Activated CD4-positive, alpha-beta memory T cell treated with anti-CD3 and anti-CD28 coated beads for 36 hours (primary cell): ENCODE measurements at regions not wholly inside any gene's neighbourhood (a gene's known extent, or its start where the extent isn't known, plus 50 kb on each side); places are given as distances from the start of the nearest gene placed in this dataset.
"Not testable (repeated sequence)": the region's sequence is repeated elsewhere in the genome, so short reads cannot be mapped to it uniquely, and the experiment has no call there.

ENCODE experiments used
- CTCF ChIA-PET: fragments of 350-600 bp; sonication (Branson Sonifier 250); formaldehyde crosslinking; loops from one replicate; lab custom pipeline; 2021; ENCODE audit warnings: antibody characterized with exemption, inconsistent platforms; lab: Charles Lee
- POLR2A ChIA-PET: fragments of 350-600 bp; sonication (Branson Sonifier 250); formaldehyde crosslinking; loops from one replicate; lab custom pipeline; 2021; ENCODE audit warnings: antibody characterized with exemption; lab: Charles Lee
- DNase-seq: peaks from one replicate; pipeline ENCODE4 v3.0.0-alpha.2; 2020
- H3K27ac Mint-ChIP-seq: one replicate; pipeline ENCODE4 v1.8.0; 2021; ENCODE audit warnings: mixed read lengths
- H3K27me3 Mint-ChIP-seq: one replicate; pipeline ENCODE4 v1.8.0; 2021; ENCODE audit warnings: mixed read lengths
- H3K36me3 Mint-ChIP-seq: one replicate; pipeline ENCODE4 v1.8.0; 2021; ENCODE audit warnings: mixed read lengths
- H3K4me1 Mint-ChIP-seq: one replicate; pipeline ENCODE4 v1.8.0; 2021; ENCODE audit warnings: low read depth, mixed read lengths
- H3K4me3 Mint-ChIP-seq: one replicate; pipeline ENCODE4 v1.8.0; 2021; ENCODE audit warnings: mild to moderate bottlenecking, mixed read lengths
- H3K9me3 Mint-ChIP-seq: one replicate; pipeline ENCODE4 v1.8.0; 2021; ENCODE audit warnings: mixed read lengths
- intact Hi-C: fragments of 100-400 bp; cut with micrococcal nuclease; formaldehyde crosslinking; loops from one replicate; pipeline ENCODE4 v1.15.1; 2023

DNA sequence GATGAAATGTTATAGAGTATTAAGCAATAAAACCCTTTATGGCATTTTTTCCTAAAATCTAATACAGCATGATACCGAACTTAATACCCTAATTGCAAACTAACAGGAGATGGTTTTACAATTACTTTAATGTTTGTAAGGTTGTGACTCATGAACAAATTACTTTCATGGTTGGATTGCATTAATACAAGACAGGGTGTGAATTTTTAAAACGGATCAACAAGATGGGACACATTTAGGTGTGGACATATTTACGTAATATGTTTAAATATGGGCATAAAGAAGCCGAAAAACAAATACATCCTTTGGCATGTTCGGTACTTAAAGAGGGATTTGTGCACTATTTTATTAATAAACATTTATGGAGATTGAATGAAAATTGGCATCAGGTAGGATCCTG is 168.3 kb upstream of the SPRY2 start:
- intact Hi-C loops, result no loop called here
- CTCF ChIA-PET, result no interaction called here
- H3K27me3 Mint-ChIP-seq, result no peaks in the 10 kb centered on the region
- DNase-seq, result no peak
- H3K4me1 Mint-ChIP-seq, result no peaks in the 10 kb centered on the region
- H3K36me3 Mint-ChIP-seq, result no peaks in the 10 kb centered on the region
- POLR2A ChIA-PET, result no interaction called here
- H3K4me3 Mint-ChIP-seq, result no peak overlapping the region
- H3K9me3 Mint-ChIP-seq, result peaks cover 14% of the 10 kb centered on the region
- H3K27ac Mint-ChIP-seq, result no peak overlapping the region

DNA sequence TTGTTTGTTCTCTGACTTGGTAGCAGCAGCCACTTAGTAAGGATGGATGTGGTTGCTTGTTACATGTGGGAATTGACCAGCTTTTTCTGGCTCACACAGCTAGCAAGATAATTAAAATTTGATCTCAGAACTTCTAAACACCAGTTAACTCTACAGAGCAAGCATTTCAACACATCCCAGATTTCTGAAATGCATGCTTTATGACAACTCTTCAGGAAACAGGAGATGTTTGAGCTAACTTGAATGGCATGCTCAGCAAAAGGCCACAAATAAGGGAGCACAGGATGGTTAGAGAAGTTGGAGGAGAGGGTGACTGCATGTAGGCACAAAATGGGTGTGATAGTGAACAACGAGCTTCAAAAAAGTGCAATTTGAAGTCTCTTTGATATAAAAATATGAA is 167.1 kb upstream of the SPRY2 start:
- POLR2A ChIA-PET, result interaction anchor here (0.6 kb wide), 1 partner anchor 550 kb away, joined by 3 read pairs; no protein-coding TSS in a partner anchor
- CTCF ChIA-PET, result no interaction called here
- H3K4me3 Mint-ChIP-seq, result no peak overlapping the region
- H3K4me1 Mint-ChIP-seq, result no peaks in the 10 kb centered on the region
- peaks cover 14% of the 10 kb centered on the region for H3K9me3 Mint-ChIP-seq
- H3K27me3 Mint-ChIP-seq, result no peaks in the 10 kb centered on the region
- no peaks in the 10 kb centered on the region for H3K36me3 Mint-ChIP-seq
- intact Hi-C loops, result no loop called here
- H3K27ac Mint-ChIP-seq, result no peak overlapping the region
- DNase-seq, result no peak

DNA sequence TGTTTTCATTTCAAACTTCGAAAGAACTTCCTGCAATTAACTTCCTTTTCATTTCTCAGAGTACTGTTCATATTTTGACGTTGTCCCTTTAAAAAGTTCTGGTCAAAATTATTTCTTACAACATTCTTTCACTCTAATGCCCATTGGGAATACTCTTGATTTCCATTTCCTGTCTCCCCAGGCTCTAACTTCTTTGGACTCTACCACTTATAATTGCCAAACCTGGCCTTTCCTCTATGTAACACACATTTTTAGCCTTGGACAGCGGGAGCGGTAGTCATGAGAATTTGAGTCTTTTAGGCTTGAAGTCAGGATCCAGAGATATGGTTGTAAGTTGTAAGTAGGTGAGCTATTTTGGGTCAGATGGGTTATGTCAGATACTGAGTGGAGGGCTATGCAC is 163.5 kb upstream of the SPRY2 start:
- ChIA-PET CTCF (no interaction called here), POLR2A (no interaction called here)
- H3K9me3 Mint-ChIP-seq, result peaks cover 14% of the 10 kb centered on the region
- H3K27ac Mint-ChIP-seq, result no peak overlapping the region
- DNase-seq, result no peak
- H3K36me3 Mint-ChIP-seq, result no peaks in the 10 kb centered on the region
- H3K4me1 Mint-ChIP-seq, result no peaks in the 10 kb centered on the region
- no peaks in the 10 kb centered on the region for H3K27me3 Mint-ChIP-seq
- intact Hi-C loops, result no loop called here
- H3K4me3 Mint-ChIP-seq, result no peak overlapping the region

DNA sequence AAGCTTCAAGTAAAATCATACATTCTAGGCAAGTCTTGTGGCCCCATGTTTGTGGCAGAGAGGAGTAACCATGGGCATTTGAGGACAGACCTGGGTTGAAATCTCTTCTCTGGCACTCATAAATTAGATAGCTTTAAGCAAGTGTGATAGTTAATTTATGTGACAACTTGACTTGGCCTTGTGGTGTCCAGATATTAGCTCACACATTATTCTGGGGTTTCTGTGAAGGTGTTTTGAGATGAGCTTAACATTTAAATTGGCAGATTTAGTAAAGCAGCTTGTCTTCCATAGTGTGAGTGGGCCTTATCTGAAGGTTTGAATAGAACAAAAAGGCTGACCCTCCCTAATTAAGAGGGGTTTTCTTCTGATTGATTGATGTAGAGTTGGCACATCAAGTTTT is 161.4 kb upstream of the SPRY2 start:
- H3K4me3 Mint-ChIP-seq, result no peak overlapping the region
- intact Hi-C loops, result no loop called here
- H3K4me1 Mint-ChIP-seq, result no peaks in the 10 kb centered on the region
- ChIA-PET POLR2A (no interaction called here), CTCF (interaction anchor here (1.3 kb wide), 1 partner anchor 66 kb away, joined by 3 read pairs; no protein-coding TSS in a partner anchor)
- H3K9me3 Mint-ChIP-seq, result peaks cover 14% of the 10 kb centered on the region
- H3K27ac Mint-ChIP-seq, result no peak overlapping the region
- H3K36me3 Mint-ChIP-seq, result no peaks in the 10 kb centered on the region
- no peak for DNase-seq
- no peaks in the 10 kb centered on the region for H3K27me3 Mint-ChIP-seq

DNA sequence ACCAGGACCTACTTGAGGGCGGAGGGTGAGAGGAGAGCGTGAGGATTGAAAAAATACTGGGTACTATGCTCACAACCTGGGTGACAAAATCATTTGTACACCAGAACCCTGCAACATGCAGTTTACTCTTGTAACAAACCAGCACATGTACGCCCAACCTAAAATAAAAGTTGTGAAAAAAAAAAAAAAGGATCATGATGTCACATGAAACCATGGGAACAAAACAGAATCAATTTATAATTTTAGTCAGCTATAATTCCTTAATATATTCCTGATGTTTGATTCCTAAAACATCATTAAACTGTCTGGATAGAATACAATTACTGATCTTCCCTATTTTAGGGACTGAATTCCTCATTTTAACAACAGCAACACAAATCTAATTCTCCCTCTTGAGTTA is 160.6 kb upstream of the SPRY2 start:
- CTCF ChIA-PET, result interaction anchor here (1.3 kb wide), 1 partner anchor 65 kb away, joined by 3 read pairs; no protein-coding TSS in a partner anchor
- Mint-ChIP-seq H3K36me3 (no peaks in the 10 kb centered on the region), H3K27ac (no peak overlapping the region), H3K4me1 (no peaks in the 10 kb centered on the region), H3K4me3 (no peak overlapping the region), H3K27me3 (no peaks in the 10 kb centered on the region), H3K9me3 (peaks cover 14% of the 10 kb centered on the region)
- intact Hi-C loops, result no loop called here
- no peak for DNase-seq
- POLR2A ChIA-PET, result no interaction called here

DNA sequence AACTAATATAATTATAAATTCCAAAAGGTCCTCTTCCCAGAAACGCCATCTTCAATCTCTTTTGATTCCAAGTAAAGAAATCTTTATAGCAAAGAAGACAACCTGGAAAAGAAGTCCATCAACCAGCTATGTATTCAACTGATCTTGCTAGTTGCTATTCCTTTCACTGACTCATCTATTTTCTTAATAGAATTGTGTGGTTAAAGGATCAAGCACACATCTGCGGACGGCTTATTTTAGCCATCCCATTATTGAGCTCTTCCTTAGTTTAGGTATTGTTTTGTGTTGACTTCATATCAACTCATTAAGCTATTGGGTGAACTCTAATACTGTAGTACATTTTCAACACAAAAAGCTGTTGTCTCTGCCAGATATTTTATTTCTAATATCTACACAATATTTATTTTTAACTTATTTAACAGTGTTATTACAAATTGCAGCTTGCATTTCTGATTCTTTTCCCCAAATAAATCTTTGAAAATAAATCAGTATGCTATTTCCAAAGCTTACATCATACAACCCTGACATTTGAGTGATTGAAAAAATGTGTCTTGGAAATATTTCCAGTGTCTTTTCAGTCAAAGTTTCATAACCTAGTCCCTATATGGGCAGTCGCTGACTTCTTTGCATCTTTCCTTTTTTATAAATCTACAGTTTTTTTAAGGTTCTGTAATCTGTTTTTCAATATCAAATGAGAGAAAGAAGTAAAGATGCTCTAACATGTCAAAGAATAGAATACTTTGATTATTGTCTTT is 158.8 kb upstream of the SPRY2 start:
- Mint-ChIP-seq H3K4me1 (no peaks in the 10 kb centered on the region), H3K27me3 (no peaks in the 10 kb centered on the region), H3K27ac (no peak overlapping the region), H3K4me3 (no peak overlapping the region), H3K9me3 (peaks cover 3% of the 10 kb centered on the region), H3K36me3 (no peaks in the 10 kb centered on the region)
- intact Hi-C loops, result no loop called here
- no peak for DNase-seq
- POLR2A ChIA-PET, result no interaction called here
- CTCF ChIA-PET, result no interaction called here

DNA sequence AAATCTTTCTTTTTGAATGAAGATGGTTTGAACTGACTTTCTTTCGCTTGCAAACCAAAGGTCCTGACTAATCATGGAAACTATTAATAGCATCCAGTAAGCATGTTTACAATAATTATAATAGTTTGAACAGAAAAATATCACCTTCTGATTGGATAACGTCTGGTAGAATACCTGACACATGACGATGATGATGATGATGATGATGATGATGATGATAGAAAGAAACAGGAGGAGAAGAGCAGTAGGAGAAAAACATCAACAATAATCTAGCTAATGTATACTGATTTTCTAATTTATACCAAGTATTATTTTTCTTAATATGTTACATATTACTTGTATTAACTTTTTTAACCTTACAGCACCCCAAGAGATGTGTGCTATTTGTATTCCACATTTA is 157.5 kb upstream of the SPRY2 start:
- DNase-seq, result no peak
- Mint-ChIP-seq H3K36me3 (no peaks in the 10 kb centered on the region), H3K9me3 (no peaks in the 10 kb centered on the region), H3K4me3 (no peak overlapping the region), H3K27me3 (no peaks in the 10 kb centered on the region), H3K27ac (no peak overlapping the region), H3K4me1 (no peaks in the 10 kb centered on the region)
- POLR2A ChIA-PET, result no interaction called here
- CTCF ChIA-PET, result no interaction called here
- intact Hi-C loops, result no loop called here

DNA sequence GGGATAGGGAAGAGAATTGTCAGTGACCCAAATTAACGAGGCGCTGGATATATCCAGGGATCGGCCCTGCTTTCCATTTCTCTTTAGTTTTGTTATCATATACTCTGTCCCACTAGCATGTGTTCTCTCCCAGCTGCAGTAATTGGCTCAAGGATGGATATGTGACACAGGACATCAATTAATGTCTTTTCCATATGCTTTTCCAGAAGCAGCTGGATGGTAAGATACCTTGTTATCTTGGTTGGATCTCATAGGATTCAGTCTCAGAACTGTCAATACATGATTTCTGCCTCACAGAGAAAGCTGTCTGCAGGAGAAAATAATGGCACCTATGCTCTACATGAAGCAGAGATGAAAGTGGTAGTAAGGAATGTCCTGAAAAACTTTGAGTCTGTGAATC is 157.1 kb upstream of the SPRY2 start:
- no peak for DNase-seq
- Mint-ChIP-seq H3K9me3 (no peaks in the 10 kb centered on the region), H3K4me3 (no peak overlapping the region), H3K4me1 (no peaks in the 10 kb centered on the region), H3K36me3 (no peaks in the 10 kb centered on the region), H3K27me3 (no peaks in the 10 kb centered on the region), H3K27ac (no peak overlapping the region)
- ChIA-PET CTCF (no interaction called here), POLR2A (no interaction called here)
- intact Hi-C loops, result no loop called here

DNA sequence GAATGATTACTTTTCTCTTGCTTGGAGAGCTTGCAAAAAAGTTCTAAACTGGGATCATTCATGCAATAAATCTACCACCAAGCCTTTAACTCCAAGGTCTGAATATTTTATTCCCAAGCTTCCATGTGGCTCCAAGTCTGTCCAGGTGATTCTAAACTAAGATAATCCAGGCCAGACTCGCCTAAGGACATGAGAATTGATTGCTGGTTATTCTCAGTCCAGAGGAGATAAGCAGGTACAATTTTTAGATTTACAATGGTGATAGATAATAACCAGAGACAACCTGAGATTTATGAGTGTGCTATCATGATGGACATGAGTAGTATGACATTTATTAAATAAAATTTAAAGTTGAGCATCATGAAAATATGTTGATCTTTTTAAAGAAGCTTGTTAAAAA is 156.5 kb upstream of the SPRY2 start:
- H3K36me3 Mint-ChIP-seq, result no peaks in the 10 kb centered on the region
- no peaks in the 10 kb centered on the region for H3K9me3 Mint-ChIP-seq

DNA sequence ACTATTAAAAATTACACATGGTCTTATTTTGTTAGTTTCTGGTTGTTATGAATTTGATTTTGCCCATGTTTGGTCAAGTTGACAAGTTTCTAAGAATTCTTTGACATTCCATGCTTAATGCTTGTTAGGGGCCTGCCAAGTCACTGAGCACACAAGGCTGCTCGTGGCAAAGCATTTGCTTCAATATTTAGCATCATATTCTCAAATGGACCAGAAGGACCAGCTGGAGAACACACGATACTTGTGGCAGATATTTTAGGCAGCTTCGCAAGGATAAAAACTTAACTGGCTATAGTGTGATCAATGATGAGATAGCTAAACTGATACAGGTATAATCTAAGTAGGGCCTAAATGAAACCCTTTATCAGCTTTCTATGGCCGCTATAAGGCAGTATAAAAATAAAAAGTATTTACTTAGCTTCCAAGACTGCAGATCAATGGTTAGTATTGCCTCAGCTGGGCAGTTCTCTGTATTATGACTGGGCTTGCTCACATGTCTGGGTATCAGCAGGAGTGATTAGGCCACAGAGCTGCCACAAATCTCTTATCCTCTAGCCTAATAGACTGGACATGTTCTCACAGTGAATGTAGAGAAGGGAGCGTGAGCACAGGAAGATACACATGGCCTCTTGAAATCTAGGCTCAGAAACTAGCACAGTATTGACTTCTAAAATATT is 155.9 kb upstream of the SPRY2 start:
- Mint-ChIP-seq H3K4me3 (no peak overlapping the region), H3K36me3 (no peaks in the 10 kb centered on the region), H3K4me1 (no peaks in the 10 kb centered on the region), H3K27me3 (no peaks in the 10 kb centered on the region), H3K27ac (no peak overlapping the region), H3K9me3 (no peaks in the 10 kb centered on the region)
- DNase-seq, result no peak
- intact Hi-C loops, result no loop called here
- ChIA-PET CTCF (no interaction called here), POLR2A (no interaction called here)

More for the DNA sequence above, 156.5 kb upstream of the SPRY2 start:
- H3K27me3 Mint-ChIP-seq, result no peaks in the 10 kb centered on the region
- DNase-seq, result no peak
- no peak overlapping the region for H3K4me3 Mint-ChIP-seq
- ChIA-PET POLR2A (no interaction called here), CTCF (no interaction called here)
- H3K27ac Mint-ChIP-seq, result no peak overlapping the region
- intact Hi-C loops, result no loop called here
- no peaks in the 10 kb centered on the region for H3K4me1 Mint-ChIP-seq

DNA sequence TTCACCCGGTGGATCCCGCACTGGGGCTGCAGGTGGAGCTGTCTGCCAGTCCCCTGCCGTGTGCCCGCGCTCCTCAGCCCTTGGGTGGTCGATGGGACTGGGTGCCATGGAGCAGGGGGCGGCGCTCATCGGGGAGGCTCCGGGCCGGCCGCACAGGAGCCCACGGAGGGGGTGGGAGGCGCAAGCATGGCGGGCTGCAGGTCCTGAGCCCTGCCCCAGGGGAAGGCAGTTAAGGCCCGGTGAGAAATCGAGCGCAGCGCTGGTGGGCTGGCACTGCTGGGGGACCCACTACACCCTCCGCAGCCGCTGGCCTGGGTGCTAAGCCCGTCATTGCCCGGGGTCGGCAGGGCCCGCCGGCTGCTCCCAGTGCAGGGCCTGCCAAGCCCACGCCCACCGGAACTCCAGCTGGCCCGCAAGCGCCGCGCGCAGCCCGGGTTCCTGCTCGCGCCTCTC is 149.6 kb upstream of the SPRY2 start:
- H3K4me1 Mint-ChIP-seq, H3K36me3 Mint-ChIP-seq, POLR2A ChIA-PET, H3K4me3 Mint-ChIP-seq, H3K27me3 Mint-ChIP-seq, H3K9me3 Mint-ChIP-seq, DNase-seq, H3K27ac Mint-ChIP-seq, intact Hi-C loops, CTCF ChIA-PET: not testable (repeated sequence)

DNA sequence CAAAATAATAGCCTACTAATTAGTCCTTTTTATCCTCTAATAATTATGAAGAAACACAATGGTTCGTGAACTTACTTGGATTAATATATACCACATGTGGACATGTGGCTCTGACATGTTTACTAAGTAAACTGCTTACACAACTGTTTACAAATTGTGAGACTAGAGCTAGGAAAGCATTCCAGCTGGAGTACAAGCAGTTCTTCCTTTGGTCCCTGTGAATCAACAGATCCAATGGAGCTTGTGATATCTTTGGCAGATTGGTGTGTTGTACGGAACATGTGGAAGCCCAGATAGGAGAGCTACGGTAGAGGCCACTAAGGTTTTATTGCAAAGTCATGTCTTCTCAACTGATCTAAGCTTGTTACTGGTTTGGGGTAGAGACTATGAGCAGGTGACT is 145.5 kb upstream of the SPRY2 start:
- POLR2A ChIA-PET, result no interaction called here
- intact Hi-C loops, result no loop called here
- no peaks in the 10 kb centered on the region for H3K9me3 Mint-ChIP-seq
- no peak for DNase-seq
- CTCF ChIA-PET, result no interaction called here
- H3K27ac Mint-ChIP-seq, result no peak overlapping the region
- H3K27me3 Mint-ChIP-seq, result no peaks in the 10 kb centered on the region
- H3K36me3 Mint-ChIP-seq, result no peaks in the 10 kb centered on the region
- no peak overlapping the region for H3K4me3 Mint-ChIP-seq
- H3K4me1 Mint-ChIP-seq, result no peaks in the 10 kb centered on the region

DNA sequence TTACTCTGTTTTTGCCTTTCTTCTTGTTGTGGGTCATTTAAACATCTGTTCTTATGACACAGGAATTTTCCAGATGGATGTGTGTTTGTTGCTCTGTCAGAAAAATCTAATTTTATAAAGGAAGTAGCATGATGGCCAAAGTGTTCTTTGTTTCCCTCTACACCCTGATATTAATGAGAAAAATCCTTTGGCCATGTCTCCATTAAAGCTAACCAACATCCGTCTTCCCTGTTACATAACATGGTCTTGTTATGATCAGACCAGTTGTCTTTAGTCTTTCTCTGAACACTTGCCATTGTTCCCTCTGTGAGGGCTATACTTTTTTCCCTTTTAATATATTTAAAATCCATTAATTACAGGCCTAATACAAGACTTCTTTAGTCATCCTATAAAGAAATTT is 142.2 kb upstream of the SPRY2 start:
- Mint-ChIP-seq H3K27me3 (no peaks in the 10 kb centered on the region), H3K4me1 (no peaks in the 10 kb centered on the region), H3K27ac (no peak overlapping the region), H3K9me3 (no peaks in the 10 kb centered on the region), H3K4me3 (no peak overlapping the region), H3K36me3 (no peaks in the 10 kb centered on the region)
- DNase-seq, result no peak
- intact Hi-C loops, result no loop called here
- POLR2A ChIA-PET, result no interaction called here
- CTCF ChIA-PET, result no interaction called here
